ENCODE measurements at regions not wholly inside any gene's neighbourhood (a gene's known extent, or its start where the extent isn't known, plus 50 kb on each side); places are given as distances from the start of the nearest gene placed in this dataset.

GRCh38 chr9:31519826-31520225, 864.6 kb upstream of the ACO1 start:
- Histone ChIP-seq H3K4me1 (ENCODE audit: control insufficient read depth, extremely low read depth, insufficient read depth, low read length) (no peaks in the 10 kb centered on the region), H3K4me2 (ENCODE audit: insufficient read depth, low read length) (no peak overlapping the region), H4K20me1 (replicated peaks; ENCODE audit: control insufficient read depth, extremely low read depth, insufficient read depth, low read length) (no peaks in the 10 kb centered on the region), H3K27me3 (ENCODE audit: control insufficient read depth in 2 of 2, insufficient read depth in 2 of 2, low read length in 2 of 2) (no peaks in the 10 kb centered on the region), H3K9me3 (replicated peaks; ENCODE audit: control insufficient read depth, insufficient read depth, low read length) (no peaks in the 10 kb centered on the region), H3K36me3 (ENCODE audit: control insufficient read depth in 2 of 2, extremely low read depth in 1 of 2, insufficient read depth in 2 of 2, low read length in 2 of 2) (no peaks in the 10 kb centered on the region), H3K4me3 (replicated peaks in 1 of 3; ENCODE audit: insufficient read depth in 1 of 3, low read depth in 1 of 3, low read length in 3 of 3) (no peak overlapping the region), H3K27ac (ENCODE audit: insufficient read depth, low read depth, low read length) (no peak overlapping the region), H3K9me1 (replicated peaks; ENCODE audit: control insufficient read depth, extremely low read depth, insufficient read depth, low read length) (no peaks in the 10 kb centered on the region), H3K79me2 (ENCODE audit: control insufficient read depth, insufficient read depth, low read length) (no peaks in the 10 kb centered on the region), H2AFZ (ENCODE audit: low read depth, low read length) (no peak overlapping the region), H3K9ac (replicated peaks; ENCODE audit: extremely low read depth, insufficient read depth, low read length) (no peak overlapping the region)
- ChIA-PET CTCF (no interaction called here), POLR2A (no interaction called here)
- intact Hi-C loops (cut with micrococcal nuclease): no loop called here
- DNase-seq (ENCODE audit: low read depth, low spot score) (peak; percentile 26), FAIRE-seq (no peak)
- BruUV-seq (replicated peaks): no TSS peak
- dilution Hi-C loops (cut with MboI; ENCODE audit: extremely low pct_ligation_motif_present, low sequenced_read_pairs): no loop called here
- TF ChIP-seq POLR2AphosphoS5 (IDR thresholded peaks at IDR 0.05; ENCODE audit: insufficient read depth, low read depth, low read length): no peak
- TF ChIP-seq POLR2A (IDR thresholded peaks at IDR 0.05; ENCODE audit: low read depth, low read length): no peak
- no peak for TF ChIP-seq GATA2 (IDR thresholded peaks at IDR 0.05; ENCODE audit: insufficient read depth, insufficient read length, low read depth, low read length)
- no peak for TF ChIP-seq CTCF (IDR thresholded peaks at IDR 0.05; ENCODE audit: extremely low read depth in 1 of 2, insufficient read depth in 1 of 2, low read depth in 1 of 2, low read length in 2 of 2)
- no peak for TF ChIP-seq FOS (IDR thresholded peaks at IDR 0.05; ENCODE audit: borderline replicate concordance, insufficient read depth, low read length)
- TF ChIP-seq MYC (IDR thresholded peaks at IDR 0.05; ENCODE audit: low read depth, low read length): no peak
- no peak for TF ChIP-seq JUN (IDR thresholded peaks at IDR 0.05; ENCODE audit: borderline replicate concordance, insufficient read depth, insufficient read length, low read depth)
- TF ChIP-seq MAX (IDR thresholded peaks at IDR 0.05; ENCODE audit: insufficient read depth, insufficient read length): no peak
- no peak for TF ChIP-seq EZH2 (IDR thresholded peaks at IDR 0.05; ENCODE audit: borderline replicate concordance, low read depth, low read length, severe bottlenecking)
